Esophagus squamous epithelium (tissue), 5 donors: ENCODE measurements at regions not wholly inside any gene's neighbourhood (a gene's known extent, or its start where the extent isn't known, plus 50 kb on each side); places are given as distances from the start of the nearest gene placed in this dataset.
"Not testable (repeated sequence)": the region's sequence is repeated elsewhere in the genome, so short reads cannot be mapped to it uniquely, and the experiment has no call there.

Experiments
- DNase-seq: peaks from one replicate; lab custom pipeline; 2025; lab: John Stamatoyannopoulos, UW
- H3K27ac ChIP-seq, 4 donors: fragments of 200-600 bp; sonication (generic); one replicate each; pipeline ENCODE4 v1.5.1; 2016 to 2019; ENCODE audit warnings: mild to moderate bottlenecking in 1 of 4
- H3K27me3 ChIP-seq, 4 donors: fragments of 200-600 bp; sonication (generic); 1 replicate in 3 of 4; 2 replicates in 1 of 4; pipeline versions ENCODE4 v1.5.1 to v1.6.0; 2017 to 2021; ENCODE audit warnings: antibody characterized with exemption in 1 of 4
- H3K36me3 ChIP-seq, 3 donors: fragments of 200-600 bp; sonication (generic); one replicate each; pipeline ENCODE4 v1.5.1; 2016 to 2019
- H3K4me1 ChIP-seq, 3 donors: fragments of 200-600 bp; sonication (generic); one replicate each; pipeline ENCODE4 v1.5.1; 2017 to 2019
- H3K4me3 ChIP-seq, 4 donors: fragments of 200-600 bp; sonication (generic); 1 replicate in 3 of 4; 2 replicates in 1 of 4; pipeline ENCODE4 v1.5.1; 2016 to 2019; ENCODE audit warnings: mild to moderate bottlenecking in 2 of 4, moderate library complexity in 1 of 4
- H3K9me3 ChIP-seq, 3 donors: fragments of 200-600 bp; sonication (generic); one replicate each; pipeline ENCODE4 v1.5.1; 2016 to 2019
- CTCF ChIP-seq, 6 experiments: fragments of 450-650 bp in 4 of 6; fragments of 200-600 bp in 2 of 6; sonication (generic) in 2 of 6; IDR thresholded peaks; one replicate each; pipeline ENCODE4 v1.5.1; 2016 to 2019; ENCODE audit warnings: antibody characterized with exemption in 6 of 6, mild to moderate bottlenecking in 4 of 6, moderate library complexity in 4 of 6
- POLR2A ChIP-seq, 4 donors: fragments of 450-650 bp; IDR thresholded peaks; one replicate each; pipeline ENCODE4 v1.6.1; 2017; ENCODE audit warnings: antibody characterized with exemption in 4 of 4, mild to moderate bottlenecking in 4 of 4, moderate library complexity in 3 of 4
- whole genome bisulfite sequencing, 2 donors: methylation state at CpG; one replicate each; pipeline ENCODE4 v1.1.5; 2018; 5-methylcytosine and 5-hydroxymethylcytosine counted together
- intact Hi-C: fragments of 100-400 bp; cut with DNase I; formaldehyde crosslinking; loops from one replicate; pipeline ENCODE4 v1.15.0; 2022
- donor health status: DM: yes; HTN: yes; CAD: no.

- H3K4me3 ChIP-seq = no peak overlapping the region
- no peaks in the 10 kb centered on the region for H3K9me3 ChIP-seq
- no peak for DNase-seq
- 53 to 64% methylated on average over 1 of the region's 1 CpG for WGBS, 2 donors
- intact Hi-C loops = no loop called here
- H3K27ac ChIP-seq = no peak overlapping the region
- peaks cover 0 to 20% (median 0%) of the 10 kb centered on the region in 3 donors for H3K4me1 ChIP-seq
- no peaks in the 10 kb centered on the region for H3K36me3 ChIP-seq
- H3K27me3 ChIP-seq = no peaks in the 10 kb centered on the region
- TF ChIP-seq CTCF (IDR thresholded peaks at IDR 0.05) (no peak), POLR2A (IDR thresholded peaks at IDR 0.05) (no peak)
Observed at GRCh38 chr16:65815707-65816106, 550.8 kb upstream of the CDH5 start.

- H3K9me3 ChIP-seq, H3K27me3 ChIP-seq, H3K4me3 ChIP-seq, intact Hi-C loops, DNase-seq, H3K36me3 ChIP-seq: not testable (repeated sequence)
- Histone ChIP-seq H3K4me1 (peaks cover 4 to 38% (median 12%) of the 10 kb centered on the region in 3 donors), H3K27ac (peak overlapping the region in 1 of 4 donors; percentile 26)
- WGBS, 2 donors = 54 to 67% methylated on average over 4 of the region's 7 CpGs
Observed at GRCh38 chr16:65813879-65814278, 552.6 kb upstream of the CDH5 start.

GRCh38 chr16:65809627-65810026 is 556.9 kb upstream of the CDH5 start:
- WGBS, 2 donors = 16 to 36% methylated on average over 8 of the region's 8 CpGs
- Histone ChIP-seq H3K4me3 (no peak overlapping the region), H3K4me1 (peaks cover 4 to 39% (median 12%) of the 10 kb centered on the region in 3 donors), H3K27me3 (no peaks in the 10 kb centered on the region), H3K36me3 (no peaks in the 10 kb centered on the region), H3K9me3 (no peaks in the 10 kb centered on the region), H3K27ac (peak overlapping the region in 1 of 4 donors; percentile 35)
- TF ChIP-seq POLR2A (IDR thresholded peaks at IDR 0.05) (no peak), CTCF (IDR thresholded peaks at IDR 0.05) (no peak)
- DNase-seq = no peak
- intact Hi-C loops = no loop called here

- 70 to 90% methylated on average over 4 of the region's 4 CpGs for WGBS, 2 donors
- TF ChIP-seq CTCF (IDR thresholded peaks at IDR 0.05) (no peak), POLR2A (IDR thresholded peaks at IDR 0.05) (no peak)
- no peak overlapping the region for H3K4me3 ChIP-seq
- no peaks in the 10 kb centered on the region for H3K27me3 ChIP-seq
- intact Hi-C loops = no loop called here
- no peaks in the 10 kb centered on the region for H3K36me3 ChIP-seq
- DNase-seq = no peak
- no peaks in the 10 kb centered on the region for H3K9me3 ChIP-seq
- H3K4me1 ChIP-seq = peaks cover 4 to 33% (median 12%) of the 10 kb centered on the region in 3 donors
- no peak overlapping the region for H3K27ac ChIP-seq
Observed at GRCh38 chr16:65808790-65809189, 557.7 kb upstream of the CDH5 start.

GRCh38 chr16:65807858-65808257 is 558.6 kb upstream of the CDH5 start:
- intact Hi-C loops = no loop called here
- Histone ChIP-seq H3K9me3 (no peaks in the 10 kb centered on the region), H3K27me3 (no peaks in the 10 kb centered on the region), H3K4me3 (no peak overlapping the region), H3K4me1 (peaks cover 4 to 25% (median 12%) of the 10 kb centered on the region in 3 donors), H3K27ac (no peak overlapping the region), H3K36me3 (no peaks in the 10 kb centered on the region)
- no peak for TF ChIP-seq CTCF (IDR thresholded peaks at IDR 0.05)
- 55 to 81% methylated on average over 1 of the region's 1 CpG for WGBS, 2 donors
- no peak for DNase-seq

GRCh38 chr16:65805704-65806103 is 560.8 kb upstream of the CDH5 start:
- DNase-seq, H3K27ac ChIP-seq, H3K36me3 ChIP-seq, H3K4me3 ChIP-seq, H3K9me3 ChIP-seq, intact Hi-C loops, H3K27me3 ChIP-seq: not testable (repeated sequence)
- peaks cover 4 to 20% (median 12%) of the 10 kb centered on the region in 3 donors for H3K4me1 ChIP-seq
